Gastrocnemius medialis (tissue), 4 donors: ENCODE measurements at regions not wholly inside any gene's neighbourhood (a gene's known extent, or its start where the extent isn't known, plus 50 kb on each side); places are given as distances from the start of the nearest gene placed in this dataset.
"Not testable (repeated sequence)": the region's sequence is repeated elsewhere in the genome, so short reads cannot be mapped to it uniquely, and the experiment has no call there.

ENCODE experiments used
- ATAC-seq, 2 donors: fragments of 150-250 bp; one replicate each; pipeline ENCODE4 v1.9.1; 2016
- DNase-seq, 2 donors: peaks; one replicate each; pipeline ENCODE4 v3.0.0-alpha.2; 2019
- H3K27ac ChIP-seq, 4 donors: fragments of 200-600 bp; sonication (generic); 1 replicate in 1 of 4; 2 replicates in 3 of 4; pipeline ENCODE4 v1.5.1; 2016 to 2018; ENCODE audit warnings: mild to moderate bottlenecking in 2 of 4, moderate library complexity in 1 of 4
- H3K27me3 ChIP-seq, 3 donors: fragments of 200-600 bp; sonication (generic) in 2 of 3; 1 replicate in 1 of 3; 2 replicates in 2 of 3; pipeline versions ENCODE4 v1.5.1 to v1.6.0; 2016 to 2019; ENCODE audit warnings: mild to moderate bottlenecking in 1 of 3, moderate library complexity in 1 of 3
- H3K36me3 ChIP-seq, 2 donors: fragments of 200-600 bp; sonication (generic) in 1 of 2; one replicate each; pipeline ENCODE4 v1.5.1; 2017 to 2018
- H3K4me1 ChIP-seq, 2 donors: fragments of 200-600 bp; sonication (generic) in 1 of 2; one replicate each; pipeline ENCODE4 v1.5.1; 2016 to 2017; ENCODE audit warnings: mild to moderate bottlenecking in 2 of 2
- H3K4me3 ChIP-seq, 4 donors: fragments of 200-600 bp; sonication (generic) in 3 of 4; 1 replicate in 1 of 4; 2 replicates in 3 of 4; pipeline ENCODE4 v1.5.1; 2016 to 2019; ENCODE audit warnings: mild to moderate bottlenecking in 2 of 4
- H3K9me3 ChIP-seq, 3 donors: fragments of 200-600 bp; sonication (generic) in 2 of 3; 1 replicate in 1 of 3; 2 replicates in 2 of 3; pipeline ENCODE4 v1.5.1; 2016 to 2019
- POLR2A ChIP-seq, 2 donors: fragments of 450-650 bp; IDR thresholded peaks; one replicate each; pipeline ENCODE4 v1.6.1; 2017; ENCODE audit warnings: antibody characterized with exemption in 2 of 2, mild to moderate bottlenecking in 2 of 2, moderate library complexity in 2 of 2
- in situ Hi-C, 4 donors: fragments of 200-750 bp; cut with MboI; loops; one replicate each; pipeline versions ENCODE4 v1.15.0 to v1.8.0; 2017; ENCODE audit warnings: low sequenced_read_pairs in 4 of 4
- intact Hi-C: fragments of 100-400 bp; cut with DNase I; formaldehyde crosslinking; loops from one replicate; pipeline ENCODE4 v1.15.1; 2023; ENCODE audit warnings: low total_unique reads
- TF ChIP-seq, protein P1 (sequence below), 5 experiments: fragments of 450-650 bp in 3 of 5; fragments of 200-600 bp in 2 of 5; sonication (generic) in 2 of 5; IDR thresholded peaks in 4 of 5; conservative IDR thresholded peaks in 1 of 5; 1 replicate in 4 of 5; 2 replicates in 1 of 5; pipeline ENCODE4 v1.5.1; 2016 to 2019; ENCODE audit warnings: antibody characterized with exemption in 5 of 5, mild to moderate bottlenecking in 3 of 5, moderate library complexity in 3 of 5

DNA sequence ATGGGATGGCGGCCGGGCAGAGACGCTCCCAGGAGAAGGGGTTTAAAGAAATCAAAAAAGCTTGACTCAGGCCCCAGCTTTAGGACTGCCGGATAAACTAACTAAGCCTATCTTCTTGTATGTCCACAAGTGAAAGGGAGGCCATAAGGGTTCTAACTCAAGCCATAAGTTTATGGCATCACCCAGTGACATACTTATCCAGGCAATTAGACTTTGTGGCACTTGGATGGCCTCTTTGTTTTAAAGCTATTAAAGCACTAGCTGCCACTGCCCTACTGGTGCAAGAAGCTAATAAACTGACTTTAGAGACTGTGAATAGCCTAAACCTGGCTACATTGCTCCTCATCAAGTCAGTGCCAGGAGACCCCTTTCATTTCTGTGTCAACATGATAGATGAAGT, 102.0 kb downstream of the ZNF429 start:
- H3K27ac ChIP-seq: no peak overlapping the region
- no peak overlapping the region for H3K4me3 ChIP-seq
- TF ChIP-seq, protein P1, sequence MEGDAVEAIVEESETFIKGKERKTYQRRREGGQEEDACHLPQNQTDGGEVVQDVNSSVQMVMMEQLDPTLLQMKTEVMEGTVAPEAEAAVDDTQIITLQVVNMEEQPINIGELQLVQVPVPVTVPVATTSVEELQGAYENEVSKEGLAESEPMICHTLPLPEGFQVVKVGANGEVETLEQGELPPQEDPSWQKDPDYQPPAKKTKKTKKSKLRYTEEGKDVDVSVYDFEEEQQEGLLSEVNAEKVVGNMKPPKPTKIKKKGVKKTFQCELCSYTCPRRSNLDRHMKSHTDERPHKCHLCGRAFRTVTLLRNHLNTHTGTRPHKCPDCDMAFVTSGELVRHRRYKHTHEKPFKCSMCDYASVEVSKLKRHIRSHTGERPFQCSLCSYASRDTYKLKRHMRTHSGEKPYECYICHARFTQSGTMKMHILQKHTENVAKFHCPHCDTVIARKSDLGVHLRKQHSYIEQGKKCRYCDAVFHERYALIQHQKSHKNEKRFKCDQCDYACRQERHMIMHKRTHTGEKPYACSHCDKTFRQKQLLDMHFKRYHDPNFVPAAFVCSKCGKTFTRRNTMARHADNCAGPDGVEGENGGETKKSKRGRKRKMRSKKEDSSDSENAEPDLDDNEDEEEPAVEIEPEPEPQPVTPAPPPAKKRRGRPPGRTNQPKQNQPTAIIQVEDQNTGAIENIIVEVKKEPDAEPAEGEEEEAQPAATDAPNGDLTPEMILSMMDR (IDR thresholded peaks at IDR 0.05 in 4 of 5, conservative IDR thresholded peaks at IDR 0.05 in 1 of 5): no peak
- no peak for TF ChIP-seq POLR2A (IDR thresholded peaks at IDR 0.05)
- no peaks in the 10 kb centered on the region for H3K9me3 ChIP-seq
- intact Hi-C loops (no loop called here), in situ Hi-C loops (no loop called here)
- H3K36me3 ChIP-seq: no peaks in the 10 kb centered on the region
- no peak for DNase-seq
- no peaks in the 10 kb centered on the region for H3K27me3 ChIP-seq
- H3K4me1 ChIP-seq: peaks cover 0 to 7% of the 10 kb centered on the region in 2 donors
- no peak for ATAC-seq

DNA sequence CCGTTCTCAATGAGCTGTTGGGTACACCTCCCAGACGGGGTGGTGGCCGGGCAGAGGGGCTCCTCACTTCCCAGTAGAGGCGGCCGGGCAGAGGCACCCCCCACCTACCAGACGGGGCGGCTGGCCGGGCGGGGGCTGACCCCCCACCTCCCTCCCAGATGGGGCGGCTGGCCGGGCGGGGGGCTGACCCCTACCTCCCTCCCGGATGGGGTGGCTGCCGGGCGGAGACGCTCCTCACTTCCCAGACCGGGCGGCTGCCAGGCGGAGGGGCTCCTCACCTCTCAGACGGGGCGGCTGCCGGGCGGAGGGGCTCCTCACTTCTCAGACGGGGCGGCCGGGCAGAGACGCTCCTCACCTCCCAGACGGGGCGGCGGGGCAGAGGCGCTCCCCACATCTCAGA, 101.6 kb downstream of the ZNF429 start:
- in situ Hi-C loops: not testable (repeated sequence)

DNA sequence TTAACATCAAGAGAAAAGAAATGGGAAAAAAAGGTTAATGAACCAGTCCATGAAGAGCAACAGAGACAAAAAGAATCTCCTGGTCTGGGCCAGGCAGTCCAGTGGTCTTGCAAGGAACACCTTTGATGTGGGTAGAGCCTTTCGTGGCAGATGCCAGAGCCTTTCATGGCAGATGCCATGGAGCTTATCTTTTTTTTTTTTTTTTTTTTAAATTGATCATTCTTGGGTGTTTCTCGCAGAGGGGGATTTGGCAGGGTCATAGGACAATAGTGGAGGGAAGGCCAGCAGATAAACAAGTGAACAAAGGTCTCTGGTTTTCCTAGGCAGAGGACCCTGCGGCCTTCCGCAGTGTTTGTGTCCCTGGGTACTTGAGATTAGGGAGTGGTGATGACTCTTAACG, 100.9 kb downstream of the ZNF429 start:
- intact Hi-C loops, H3K36me3 ChIP-seq, ATAC-seq, in situ Hi-C loops, H3K27me3 ChIP-seq, H3K9me3 ChIP-seq, H3K4me3 ChIP-seq, H3K4me1 ChIP-seq, DNase-seq, H3K27ac ChIP-seq: not testable (repeated sequence)

More for the DNA sequence above, 101.6 kb downstream of the ZNF429 start:
- H3K27ac ChIP-seq, H3K27me3 ChIP-seq, H3K9me3 ChIP-seq, intact Hi-C loops, H3K4me1 ChIP-seq, DNase-seq, H3K36me3 ChIP-seq, H3K4me3 ChIP-seq, ATAC-seq: not testable (repeated sequence)

DNA sequence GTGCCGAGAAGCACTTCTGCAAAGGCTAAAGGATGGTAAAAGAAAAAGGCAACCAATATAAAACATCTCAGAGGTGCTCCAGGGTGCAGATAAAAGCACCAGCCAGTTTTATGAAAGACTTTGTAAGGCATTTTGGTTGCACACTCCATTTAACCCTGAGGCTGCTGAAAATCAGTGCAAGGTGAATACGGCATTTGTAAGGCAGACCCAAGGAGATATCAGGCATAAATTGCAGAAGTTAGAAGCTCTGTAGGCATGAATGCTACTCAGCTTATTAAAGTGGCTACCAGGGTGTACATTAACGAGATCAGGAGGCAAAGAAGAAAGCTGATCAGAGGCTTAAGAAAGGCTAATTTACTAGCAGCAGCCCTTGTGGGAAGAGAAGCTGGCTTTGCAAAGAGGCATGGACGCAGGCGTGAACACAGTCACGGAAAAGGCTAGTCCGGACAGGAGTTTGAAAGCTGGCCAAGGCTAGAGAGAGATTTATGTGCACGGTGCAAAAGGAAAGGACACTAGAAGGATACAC, 99.6 kb downstream of the ZNF429 start:
- Histone ChIP-seq H3K9me3 (no peaks in the 10 kb centered on the region), H3K27ac (peak overlapping the region; percentile 49 to 79 (median 67)), H3K4me1 (peaks cover 0 to 7% of the 10 kb centered on the region in 2 donors), H3K4me3 (peak overlapping the region; percentile 55 to 72 (median 60)), H3K27me3 (no peaks in the 10 kb centered on the region), H3K36me3 (no peaks in the 10 kb centered on the region)
- ATAC-seq (peak in 1 of 2 donors; percentile 85), DNase-seq (peak in 1 of 2 donors; percentile 28)
- no peak for TF ChIP-seq POLR2A (IDR thresholded peaks at IDR 0.05)
- TF ChIP-seq, protein P1 (IDR thresholded peaks at IDR 0.05 in 4 of 5, conservative IDR thresholded peaks at IDR 0.05 in 1 of 5): no peak
- intact Hi-C loops (no loop called here), in situ Hi-C loops (no loop called here)
